ENCODE measurements at regions not wholly inside any gene's neighbourhood (a gene's known extent, or its start where the extent isn't known, plus 50 kb on each side); places are given as distances from the start of the nearest gene placed in this dataset.
"Not testable (repeated sequence)": the region's sequence is repeated elsewhere in the genome, so short reads cannot be mapped to it uniquely, and the experiment has no call there.

DNA sequence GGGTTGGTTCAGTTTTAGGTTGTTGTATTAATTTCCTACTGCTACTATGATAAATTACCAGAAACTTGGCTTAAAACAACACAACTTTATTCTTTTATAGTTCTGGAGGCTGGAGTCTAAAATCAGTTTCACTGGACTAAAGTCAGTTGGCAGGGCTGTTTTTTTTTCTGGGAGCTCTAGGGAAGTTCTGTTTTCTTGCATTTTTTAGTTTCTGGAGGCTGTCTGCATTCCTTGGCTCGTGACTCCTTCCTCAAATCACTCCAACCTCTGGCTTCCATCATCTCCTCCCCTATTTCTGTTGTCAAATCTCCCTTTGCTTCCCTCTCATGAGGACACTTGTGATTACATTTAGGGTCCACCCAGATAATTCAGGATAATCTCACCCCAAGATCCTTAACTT, 51.3 kb upstream of the SUB1 start:
- DNase-seq (ENCODE audit: low read depth) = no peak

DNA sequence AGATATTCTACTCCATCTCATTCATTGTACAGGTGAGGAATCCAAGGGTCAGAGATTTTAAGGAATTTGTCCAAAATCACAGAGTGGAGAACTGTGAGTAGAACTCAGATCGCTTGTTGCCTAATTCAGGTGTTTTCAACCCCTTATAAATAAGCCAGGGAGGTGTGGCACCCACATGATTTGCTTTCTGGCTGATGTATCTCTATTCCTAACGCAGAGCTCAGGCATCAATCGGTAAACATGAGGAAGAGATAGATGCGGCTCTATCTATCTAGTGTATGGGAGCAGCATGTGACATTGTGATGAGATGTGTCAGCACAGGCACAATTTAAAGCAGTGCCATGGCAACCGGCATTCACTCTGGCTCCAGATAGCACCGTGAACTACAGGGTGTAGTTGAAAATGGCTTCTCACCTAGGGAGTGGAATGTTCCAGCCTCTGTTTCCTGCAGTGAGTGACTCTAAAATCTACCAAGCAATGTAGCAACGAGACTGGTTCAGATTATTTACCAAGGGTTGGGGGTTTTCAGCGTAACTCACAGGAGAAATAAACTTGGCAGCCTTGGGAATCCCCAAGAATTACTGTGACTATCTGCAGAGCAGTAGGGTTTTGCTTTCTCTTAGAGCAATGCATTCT, 53.4 kb upstream of the SUB1 start:
- no peak for DNase-seq (ENCODE audit: low read depth)

DNA sequence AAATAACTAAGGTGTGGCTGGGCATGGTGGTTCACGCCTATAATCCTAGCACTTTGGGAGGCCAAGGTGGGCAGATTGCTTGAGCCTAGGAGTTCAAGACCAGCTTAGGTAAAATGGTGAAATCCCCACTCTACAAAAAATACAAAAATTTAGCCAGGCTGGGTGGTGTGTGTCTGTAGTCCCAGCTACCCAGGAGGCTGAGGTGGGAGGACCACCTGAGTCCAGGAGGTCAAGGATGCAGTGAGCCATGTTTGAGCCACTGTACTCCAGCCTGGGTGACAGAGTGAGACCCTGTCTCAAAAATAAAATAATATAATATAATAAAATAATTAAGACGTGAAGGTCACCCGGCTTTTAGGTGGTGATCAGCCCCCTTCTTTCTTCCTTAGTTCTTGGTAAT, 58.0 kb upstream of the SUB1 start:
- not testable (repeated sequence) for DNase-seq (ENCODE audit: low read depth)

DNA sequence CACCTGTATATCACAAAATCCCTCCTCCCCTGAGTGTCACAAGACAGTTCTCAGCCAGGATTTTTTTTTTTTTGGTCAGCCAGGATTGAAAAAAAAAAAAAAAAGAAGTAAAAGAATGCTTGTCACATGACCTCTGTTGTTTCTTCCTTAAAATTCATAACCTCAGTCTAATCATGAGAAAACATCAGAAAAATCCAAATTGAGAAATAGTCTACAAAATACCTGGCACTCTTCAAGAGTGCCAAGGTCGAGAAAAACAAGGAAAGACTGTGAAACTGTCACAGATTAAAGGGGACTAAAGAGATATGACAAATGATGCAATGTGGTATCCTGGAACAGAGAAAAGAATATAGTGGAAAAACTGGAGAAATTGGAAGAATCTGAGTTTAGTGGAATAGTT, 58.5 kb upstream of the SUB1 start:
- no peak for DNase-seq (ENCODE audit: low read depth)

DNA sequence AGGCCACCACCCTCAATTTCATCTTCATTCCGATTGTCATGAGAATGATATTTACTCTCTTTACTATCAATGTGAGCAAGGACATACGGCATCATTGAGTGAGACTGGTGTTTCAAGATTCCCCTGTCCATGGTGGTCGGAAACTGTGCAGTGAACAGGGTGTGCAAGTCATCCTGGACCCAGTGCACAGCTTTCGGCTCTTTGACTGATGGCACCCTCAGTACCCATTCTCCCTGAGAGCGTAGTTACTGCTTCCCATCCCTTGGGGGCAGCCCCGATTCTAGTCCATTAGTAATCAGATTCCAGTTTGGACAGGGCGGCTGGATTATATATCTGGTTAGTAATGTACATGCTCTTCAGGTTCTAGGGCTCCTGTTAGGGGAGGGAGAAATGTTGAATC, 61.7 kb upstream of the SUB1 start:
- no peak for DNase-seq (ENCODE audit: low read depth)

DNA sequence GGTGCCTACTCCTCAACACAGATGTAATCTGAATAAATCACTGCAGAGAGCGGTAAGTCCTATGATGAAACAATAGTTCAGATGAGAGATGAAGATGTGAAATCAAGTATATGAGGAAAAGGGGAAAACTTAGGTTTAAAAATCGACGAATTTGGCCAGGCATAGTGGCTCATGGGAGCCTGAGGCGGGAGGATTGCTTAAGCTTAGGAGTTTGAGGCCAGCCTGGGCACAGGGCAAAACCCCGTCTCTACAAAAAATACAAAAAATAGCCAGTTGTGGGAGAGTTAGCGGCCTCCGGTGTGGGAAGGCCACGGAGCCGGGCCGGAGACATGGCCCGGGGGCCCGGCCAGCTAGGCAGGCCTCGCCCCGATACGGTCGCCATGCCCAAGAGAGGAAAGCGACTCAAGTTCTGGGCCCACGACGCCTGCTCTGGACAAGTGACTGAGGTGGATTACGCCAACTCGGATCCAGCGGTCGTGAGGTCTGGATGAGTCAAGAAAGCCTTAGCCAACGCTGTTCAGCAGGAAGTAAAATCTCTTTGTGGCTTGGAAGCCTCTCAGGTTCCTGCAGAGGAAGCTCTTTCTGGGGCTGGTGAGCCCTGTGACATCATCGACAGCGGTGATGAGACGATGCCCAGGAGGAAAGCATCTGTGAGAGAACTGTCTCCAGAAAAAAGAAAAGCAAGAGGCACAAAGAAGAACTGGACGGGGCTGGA, 62.8 kb upstream of the SUB1 start:
- peak; percentile 80 for DNase-seq (ENCODE audit: low read depth)

DNA sequence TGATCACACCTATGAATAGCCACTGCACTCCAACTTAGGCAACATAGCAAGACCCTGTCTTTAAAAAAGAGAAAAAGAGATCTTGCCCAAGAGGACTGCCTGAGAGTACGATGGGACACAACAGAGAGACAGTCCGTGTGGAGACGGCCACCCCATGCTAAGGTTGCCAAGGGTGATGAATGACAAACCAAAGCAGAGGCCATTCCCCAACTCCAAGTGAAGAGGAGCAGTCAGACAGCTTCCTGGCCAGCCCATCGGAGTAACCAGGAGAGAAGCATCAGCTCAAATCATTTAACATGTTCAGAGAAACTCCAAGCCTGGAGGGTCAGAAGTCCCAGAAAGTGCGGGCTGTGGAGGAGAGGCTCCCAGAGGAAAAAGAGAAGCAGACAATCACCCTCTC, 63.9 kb upstream of the SUB1 start:
- DNase-seq (ENCODE audit: low read depth) = no peak

DNA sequence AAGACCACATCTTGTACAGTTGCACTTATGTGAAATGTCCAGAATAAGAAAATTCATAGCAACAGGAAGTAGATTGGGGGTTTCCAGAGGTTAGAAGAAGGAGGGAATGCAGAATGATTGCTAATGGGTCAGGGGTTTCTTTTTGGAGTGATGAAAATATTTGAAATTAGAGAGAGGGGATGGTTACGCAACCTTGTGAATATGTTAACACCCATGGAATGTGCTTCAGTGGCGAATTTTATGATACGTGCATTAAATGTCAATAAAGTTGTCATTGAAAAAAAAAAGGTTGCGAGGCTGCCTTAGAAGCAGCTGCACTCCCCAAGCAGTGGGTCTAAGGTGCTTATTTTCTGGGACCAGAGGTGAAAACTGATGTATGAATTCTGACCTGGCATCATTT, 64.4 kb upstream of the SUB1 start:
- DNase-seq (ENCODE audit: low read depth) = no peak

DNA sequence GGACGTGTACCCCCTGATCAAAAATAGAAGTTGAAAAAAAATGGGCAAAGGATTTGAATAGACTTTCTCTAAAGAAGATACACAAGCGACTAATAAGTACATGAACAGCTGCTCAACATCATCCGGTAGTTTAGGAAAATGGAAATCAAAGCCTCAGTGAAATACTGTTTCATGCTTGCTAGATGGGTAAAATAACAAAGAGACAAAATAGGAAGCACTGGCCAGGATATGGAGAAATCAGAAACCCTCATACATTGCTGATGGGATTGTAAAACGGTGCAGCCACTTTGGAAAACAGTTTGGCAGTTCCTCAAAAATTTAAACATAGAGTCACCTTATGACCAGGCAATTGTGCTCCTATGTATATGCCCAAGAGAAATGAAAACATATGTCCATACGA, 65.0 kb upstream of the SUB1 start:
- DNase-seq (ENCODE audit: low read depth) = no peak

DNA sequence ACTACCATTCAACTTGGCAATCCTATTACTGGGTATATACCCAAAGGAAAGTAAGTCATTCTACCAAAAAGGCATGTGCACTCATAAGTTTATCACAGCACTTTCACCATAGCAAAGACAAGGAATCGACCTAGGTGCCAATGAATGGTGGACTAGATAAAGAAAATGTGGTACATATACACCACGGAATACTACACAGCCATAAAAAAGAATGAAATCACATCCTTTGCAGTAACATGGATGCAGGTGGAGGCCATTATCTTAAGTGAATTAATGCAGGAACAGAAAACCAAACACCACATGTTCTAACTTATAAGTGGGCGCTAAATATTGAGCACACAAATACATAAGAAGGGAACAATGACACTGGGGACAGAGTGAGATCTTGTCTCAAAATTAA, 65.8 kb upstream of the SUB1 start:
- no peak for DNase-seq (ENCODE audit: low read depth)

DNA sequence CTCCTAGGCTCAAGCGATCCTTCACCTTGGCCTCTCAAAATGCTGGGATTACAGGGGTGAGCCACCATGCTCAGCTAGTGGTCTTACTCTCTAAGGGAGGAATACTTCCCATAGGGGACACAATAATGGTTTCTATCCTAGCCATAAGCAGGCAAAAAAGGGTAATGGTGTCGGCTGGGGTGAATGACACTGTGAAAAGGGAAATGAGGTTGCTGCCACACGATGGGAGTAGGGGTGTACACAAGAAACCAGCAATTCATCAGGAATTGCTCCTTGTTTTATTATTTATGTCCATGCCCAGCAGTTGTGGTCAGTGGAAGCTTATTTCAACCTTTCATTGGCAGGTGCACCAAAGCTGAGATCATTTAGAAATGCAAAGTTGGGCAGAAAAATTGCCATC, 70.3 kb upstream of the ZFR start:
- DNase-seq (ENCODE audit: low read depth) = no peak

DNA sequence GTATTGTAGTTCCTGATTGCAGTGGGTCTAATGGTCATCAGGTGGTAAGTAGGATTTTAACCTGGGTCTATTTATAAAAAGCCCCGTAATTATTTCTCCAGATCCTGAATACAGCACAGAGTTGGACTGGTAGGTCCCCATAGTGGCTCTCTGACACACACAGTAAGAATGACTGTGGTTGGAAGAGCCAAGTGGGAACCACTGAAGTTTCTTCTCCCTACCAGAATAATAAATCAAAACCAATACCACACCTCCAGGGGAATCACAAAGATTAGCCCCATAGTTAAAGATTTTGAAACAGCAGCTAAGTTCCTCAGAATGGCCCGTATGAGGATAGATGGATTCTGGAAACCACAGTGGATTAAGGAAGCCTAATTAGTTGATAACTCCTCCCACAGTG, 68.4 kb upstream of the ZFR start:
- DNase-seq (ENCODE audit: low read depth) = no peak

DNA sequence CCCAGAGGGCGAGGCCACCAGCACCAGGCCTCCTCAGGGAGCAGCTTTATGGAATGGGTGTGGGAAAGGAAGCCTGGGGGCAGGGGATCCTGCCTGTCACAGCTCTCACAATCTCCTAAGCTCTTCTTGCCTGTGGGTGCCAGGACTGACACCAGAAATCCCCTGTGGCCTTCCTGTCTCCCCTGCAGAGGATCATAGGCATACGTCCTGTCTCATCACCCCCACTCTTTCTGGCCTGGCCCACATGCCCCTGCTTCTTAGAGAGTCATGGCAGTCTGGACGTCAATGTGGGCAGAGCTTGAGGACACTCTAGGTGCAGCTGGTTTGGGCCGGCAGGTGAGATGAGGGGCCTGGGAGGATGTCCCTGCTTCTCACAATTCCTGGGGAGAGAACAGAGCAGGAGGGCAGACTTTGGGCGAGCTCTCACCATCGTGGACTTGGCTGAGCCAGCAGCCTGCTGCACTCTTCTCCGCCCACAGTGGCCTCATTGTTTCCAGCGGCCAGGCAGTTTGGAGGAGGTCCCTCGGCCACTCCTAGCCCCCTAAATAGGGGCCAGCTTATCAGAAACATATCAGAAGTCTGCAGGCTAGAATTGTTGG, 67.3 kb upstream of the ZFR start:
- DNase-seq (ENCODE audit: low read depth) = no peak

DNA sequence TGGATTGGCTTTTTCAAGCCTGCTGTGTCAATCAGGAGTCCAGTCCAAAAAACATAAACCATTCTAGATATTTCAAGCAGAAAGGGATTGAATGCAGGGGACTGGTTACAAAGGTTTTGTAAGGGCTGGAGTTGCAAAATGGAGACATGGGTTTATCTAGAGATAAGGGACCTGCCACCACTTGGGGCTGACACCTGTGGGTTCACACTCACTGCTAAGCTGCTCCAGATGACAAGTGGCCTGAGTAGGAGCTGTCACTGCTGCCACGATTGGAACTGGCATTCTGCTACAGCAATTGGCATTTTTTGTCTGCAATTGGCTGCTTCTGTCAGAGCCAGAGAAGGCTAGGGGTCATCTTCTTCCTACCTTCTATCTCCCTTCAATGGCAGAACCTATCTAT, 66.3 kb upstream of the ZFR start:
- DNase-seq (ENCODE audit: low read depth) = no peak

DNA sequence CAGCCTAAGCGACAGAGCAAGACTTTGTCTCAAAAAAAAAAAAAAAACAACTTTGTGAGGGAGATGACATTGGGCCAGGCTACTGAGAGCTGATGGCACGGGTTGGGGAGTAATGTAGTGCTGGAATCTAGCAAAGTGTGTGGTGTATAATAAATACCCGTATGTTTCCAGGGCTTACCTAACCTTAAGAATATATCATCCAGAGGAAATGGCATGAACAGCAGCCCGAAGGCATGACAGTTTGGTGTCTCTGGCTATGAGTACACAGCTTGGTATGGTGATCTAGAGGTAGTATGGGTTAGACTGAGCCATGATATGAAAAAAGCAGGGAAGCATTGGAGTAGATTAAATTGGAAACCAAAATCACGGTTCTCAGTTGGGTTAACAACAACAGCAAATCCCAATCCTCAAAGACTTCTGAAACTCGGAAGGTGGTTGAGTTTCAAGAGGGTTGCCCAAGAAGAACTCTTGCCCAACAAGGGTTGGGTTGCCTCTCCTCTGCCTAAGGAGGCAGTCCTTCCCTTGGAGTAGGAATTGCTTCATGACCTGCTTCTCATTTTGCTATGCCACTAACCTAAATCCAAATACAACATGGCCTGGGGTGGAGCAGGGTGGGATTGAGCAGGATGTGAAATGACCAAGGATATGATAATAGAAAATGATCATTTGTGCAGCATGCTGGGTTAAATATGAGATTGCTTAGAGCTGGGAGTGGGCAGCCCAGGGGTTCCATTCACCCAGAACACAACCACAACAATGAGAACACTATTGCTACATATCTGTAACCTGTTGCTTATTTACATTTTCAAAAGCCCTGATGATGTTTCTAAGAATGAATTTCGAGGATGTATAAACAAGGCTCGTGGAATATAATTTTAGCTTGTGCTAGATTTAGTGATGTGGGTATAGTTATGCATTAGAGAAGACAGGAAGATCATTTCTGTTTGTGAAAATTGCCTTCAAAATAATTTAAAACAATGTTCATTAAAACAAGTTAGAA, 64.6 kb upstream of the ZFR start:
- DNase-seq (ENCODE audit: low read depth) = no peak

DNA sequence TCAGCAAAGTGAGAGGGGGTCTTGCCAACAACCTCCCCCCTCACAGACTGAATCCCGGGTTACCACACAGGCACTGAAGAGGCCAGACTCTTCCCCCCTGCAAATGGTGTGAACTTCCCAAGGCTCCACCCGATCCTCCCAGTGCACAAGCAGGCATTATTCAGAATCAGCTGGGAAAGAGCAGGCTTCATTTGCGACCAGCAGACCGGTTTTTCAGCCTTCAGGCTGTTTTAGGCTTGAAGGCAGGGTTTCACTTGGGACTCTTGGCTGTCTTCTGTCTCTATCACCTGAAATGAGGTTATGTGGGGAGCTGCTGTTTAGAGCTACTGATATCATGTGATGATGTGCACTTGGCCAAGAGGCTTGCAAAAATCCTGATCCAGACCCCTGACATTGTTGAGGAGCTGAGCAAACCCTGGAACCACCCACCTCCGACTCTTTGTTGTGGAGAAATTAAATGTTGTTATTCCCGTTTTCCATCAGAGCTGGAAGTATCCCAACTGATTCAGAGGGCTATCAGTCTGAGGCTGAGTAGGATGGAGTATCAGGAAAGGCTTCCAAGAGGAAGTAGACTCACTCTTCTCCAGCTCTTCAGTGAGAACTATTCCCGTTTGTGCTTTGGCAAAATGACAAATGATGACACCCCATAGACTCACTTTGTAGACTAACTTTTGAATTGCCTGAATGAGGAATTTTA, 63.3 kb upstream of the ZFR start:
- no peak for DNase-seq (ENCODE audit: low read depth)

DNA sequence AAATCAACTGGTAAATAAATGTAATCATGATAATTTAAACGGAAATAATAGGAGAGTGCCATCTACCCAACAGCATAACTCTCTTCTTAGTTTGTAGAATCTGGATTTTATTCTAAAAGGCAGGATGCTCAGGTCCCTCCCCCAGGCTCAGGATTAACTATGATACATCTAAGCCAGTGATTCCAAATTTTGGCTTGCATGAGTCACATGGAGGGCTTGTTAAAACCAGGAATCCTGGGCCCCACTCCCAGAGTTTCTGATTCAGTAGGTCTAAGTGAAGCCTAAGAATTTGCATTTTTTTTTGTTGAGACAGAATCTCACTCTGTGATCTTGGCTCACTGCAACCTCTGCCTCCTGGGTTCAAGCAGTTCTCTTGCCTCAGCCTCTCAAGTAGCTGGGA, 62.3 kb upstream of the ZFR start:
- peak; percentile 63 for DNase-seq (ENCODE audit: low read depth)

DNA sequence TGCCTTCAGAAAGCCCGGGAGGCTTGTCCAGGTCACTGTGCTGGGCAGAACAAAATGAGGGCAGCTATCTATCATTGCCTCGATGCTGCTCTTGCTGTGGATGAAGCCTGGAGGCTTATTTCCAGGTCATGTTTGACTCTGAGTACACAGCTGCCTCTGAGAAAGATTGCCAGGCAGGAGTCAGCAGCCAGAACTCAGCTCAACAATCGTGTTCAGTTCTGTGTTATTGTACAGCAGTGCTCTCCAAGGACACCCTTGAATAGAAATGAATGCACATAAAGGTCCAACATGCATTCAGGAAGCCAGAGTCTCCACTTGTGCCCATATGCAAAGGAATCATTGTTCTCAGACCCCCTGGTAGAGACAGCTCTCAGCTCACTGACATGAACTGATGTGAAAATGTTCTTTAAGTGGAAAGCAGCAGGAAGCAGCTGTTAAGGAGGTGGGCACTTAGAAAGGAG, 61.7 kb upstream of the ZFR start:
- no peak for DNase-seq (ENCODE audit: low read depth)

DNA sequence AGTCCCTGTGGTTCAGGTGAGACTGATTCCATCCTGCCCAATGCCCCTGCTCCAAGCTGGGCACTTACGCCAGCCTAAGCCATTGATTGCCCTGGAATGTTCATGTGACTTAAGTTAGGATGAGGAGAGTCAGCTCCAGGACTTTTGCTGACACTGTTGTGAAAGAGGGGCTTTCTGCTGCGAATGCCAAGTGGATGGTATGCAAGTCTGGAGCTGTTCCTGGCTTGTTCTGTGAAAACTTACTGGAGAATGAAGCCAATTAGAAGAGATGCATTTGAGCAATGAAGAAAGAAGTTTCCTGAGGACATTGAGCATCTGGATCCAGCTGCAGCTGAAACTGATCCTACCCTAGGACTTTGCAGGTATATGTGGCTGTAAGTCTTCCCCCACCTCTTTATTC, 61.2 kb upstream of the ZFR start:
- peak; percentile 78 for DNase-seq (ENCODE audit: low read depth)

DNA sequence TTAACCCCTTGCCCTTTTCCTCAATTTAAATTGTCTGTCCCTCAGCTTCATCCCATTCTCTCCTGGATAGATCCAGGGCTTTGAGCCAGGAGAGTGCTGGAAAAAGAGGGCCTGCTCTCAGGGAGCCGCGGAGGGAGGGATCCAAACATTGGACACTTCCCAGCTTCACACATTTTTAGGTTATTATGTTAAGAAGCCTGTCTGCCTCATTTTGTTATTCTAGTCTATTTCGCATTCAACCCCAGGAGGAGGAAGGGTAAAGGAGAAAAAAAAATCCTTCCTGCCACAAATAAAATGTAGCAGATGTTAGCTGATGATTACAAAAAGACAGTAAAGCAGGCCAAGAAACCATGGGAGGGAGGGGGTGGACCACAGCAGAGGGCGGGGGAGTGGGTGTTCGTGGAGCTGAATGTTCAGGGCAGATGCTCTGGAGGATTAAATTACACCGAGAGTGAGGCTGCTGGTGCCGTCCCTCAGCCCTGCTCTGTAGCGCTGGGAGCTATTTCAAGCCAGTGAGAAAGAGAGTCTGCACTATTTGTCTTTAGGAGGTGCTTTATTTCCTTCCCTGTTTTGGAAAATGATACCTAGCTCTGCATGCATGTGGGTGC, 60.6 kb upstream of the ZFR start:
- DNase-seq (ENCODE audit: low read depth) = peak; percentile 95

DNA sequence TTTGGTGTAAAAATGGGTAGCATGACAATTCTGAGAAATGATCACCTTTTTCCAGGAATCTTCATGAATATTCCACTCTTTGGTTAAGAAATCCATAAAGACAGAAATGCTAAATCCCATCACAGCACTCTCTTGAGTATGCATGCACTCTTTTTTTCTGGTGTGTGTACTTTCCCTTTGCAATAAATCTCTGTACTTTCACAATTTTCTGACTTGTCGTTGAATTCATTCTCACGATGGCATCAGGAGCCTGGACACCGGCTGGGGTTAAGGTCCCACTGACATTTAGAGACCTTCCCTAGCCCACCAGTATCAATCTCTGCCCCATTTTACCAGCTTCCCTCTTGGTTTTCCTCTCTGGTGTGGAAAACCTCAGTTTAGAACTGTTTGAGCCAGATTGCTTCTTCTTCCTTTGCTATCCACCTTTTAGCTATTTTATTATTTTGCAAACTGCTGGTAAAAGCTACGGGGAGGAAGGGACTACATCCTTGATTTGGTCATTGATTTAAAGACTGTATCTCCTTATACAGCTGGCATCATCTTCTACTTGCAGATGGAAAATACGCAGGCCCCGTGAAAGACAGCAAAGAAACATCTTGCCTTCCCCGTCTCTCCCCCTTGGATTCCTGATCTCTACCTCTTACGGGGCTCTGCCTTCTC, 59.9 kb upstream of the ZFR start:
- DNase-seq (ENCODE audit: low read depth) = no peak
